B cell (primary cell): ENCODE measurements at regions not wholly inside any gene's neighbourhood (a gene's known extent, or its start where the extent isn't known, plus 50 kb on each side); places are given as distances from the start of the nearest gene placed in this dataset.

ENCODE experiments used
- CTCF ChIP-seq: fragments of 200-600 bp; IDR thresholded peaks from one replicate; pipeline ENCODE4 v1.8.0; 2022; ENCODE audit warnings: antibody characterized with exemption, mild to moderate bottlenecking
- EZH2 ChIP-seq: IDR thresholded peaks from 2 replicates; pipeline ENCODE4 v1.6.1; 2012; ENCODE audit warnings: borderline replicate concordance, low read depth, mild to moderate bottlenecking, moderate library complexity, low read length; ENCODE audit not compliant: insufficient read depth, poor library complexity, severe bottlenecking

- TF ChIP-seq CTCF (no peak), EZH2 (no peak)
Observed at GRCh38 chr7:24018331-24018730, 265.7 kb upstream of the NPY start.
